GM12878 (cell line): ENCODE measurements at regions not wholly inside any gene's neighbourhood (a gene's known extent, or its start where the extent isn't known, plus 50 kb on each side); places are given as distances from the start of the nearest gene placed in this dataset.

Experiments
- ATAC-seq: fragments of 200-7000 bp; cut with Tn5 transposase; 3 replicates; pipeline ENCODE4 v1.9.1; 2020; ENCODE audit warnings: mild to moderate bottlenecking, moderate library complexity
- BruUV-seq: library from RNA; stranded (reverse); fragments of 400-500 nt; replicated peaks from 2 replicates; lab custom pipeline; 2021; lab: Mats Ljungman, UMichigan
- CTCF ChIA-PET: fragments of 300-600 bp; sonication (Branson Sonifier 250); formaldehyde crosslinking; extraction: SDS; loops from one replicate; lab custom pipeline; 2021; ENCODE audit warnings: inconsistent platforms; lab: Yijun Ruan, JAX
- POLR2A ChIA-PET: fragments of 350-600 bp; formaldehyde crosslinking; extraction: SDS; loops from one replicate; lab custom pipeline; 2021; ENCODE audit warnings: inconsistent platforms; lab: Charles Lee
- RAD21 ChIA-PET: fragments of 300-600 bp; sonication (Branson Sonifier 250); formaldehyde crosslinking; loops from one replicate; lab custom pipeline; 2023; ENCODE audit warnings: antibody characterized with exemption; ENCODE audit not compliant: unreplicated experiment; lab: Charles Lee
- SMC1A ChIA-PET: fragments of 300-600 bp; sonication (Branson Sonifier 250); formaldehyde crosslinking; loops from one replicate; lab custom pipeline; 2023; ENCODE audit not compliant: unreplicated experiment, uncharacterized antibody; lab: Charles Lee
- DNase-seq: peaks from one replicate; pipeline ENCODE4 v3.0.0-alpha.2; 2011; ENCODE audit warnings: low read depth, low spot score
- FAIRE-seq: peaks from 3 replicates; lab custom pipeline; 2011; peaks lifted over from hg19 to GRCh38; lab: Jason Lieb, UNC
- H2AFZ ChIP-seq: 2 replicates; pipeline ENCODE4 v1.6.0; 2011; ENCODE audit warnings: low read depth, low read length, control low read depth; ENCODE audit not compliant: control insufficient read depth
- H3K27ac ChIP-seq: 2 replicates; pipeline ENCODE4 v1.5.1; 2011; ENCODE audit warnings: control low read depth; ENCODE audit not compliant: control insufficient read depth, insufficient read depth
- H3K27me3 ChIP-seq, 2 experiments: replicated peaks in 1 of 2; 2 replicates each; pipeline versions ENCODE4 v1.6.0 to v1.6.1; 2011; ENCODE audit warnings: low read length in 1 of 2; ENCODE audit not compliant: control insufficient read depth in 2 of 2, insufficient read depth in 2 of 2
- H3K36me3 ChIP-seq, 2 experiments: 2 replicates each; pipeline ENCODE4 v1.5.1; 2011; ENCODE audit warnings: low read length in 1 of 2; ENCODE audit not compliant: control insufficient read depth in 2 of 2, insufficient read depth in 2 of 2
- H3K4me1 ChIP-seq: 2 replicates; pipeline ENCODE4 v1.6.1; 2011; ENCODE audit warnings: mild to moderate bottlenecking, low read length, moderate library complexity, mixed read lengths; ENCODE audit not compliant: control insufficient read depth, insufficient read depth
- H3K4me2 ChIP-seq: 2 replicates; pipeline ENCODE4 v1.6.0; 2011; ENCODE audit warnings: control low read depth; ENCODE audit not compliant: control insufficient read depth, insufficient read depth
- H3K4me3 ChIP-seq: fragments of 200-600 bp; sonication (generic); 2 replicates; pipeline ENCODE4 v1.5.1; 2016
- H3K79me2 ChIP-seq: 2 replicates; pipeline ENCODE4 v1.6.0; 2011; ENCODE audit warnings: low read length; ENCODE audit not compliant: control insufficient read depth, insufficient read depth
- H3K9ac ChIP-seq: 2 replicates; pipeline ENCODE4 v1.8.0; 2011; ENCODE audit warnings: low read length, control low read depth, mixed read lengths; ENCODE audit not compliant: control insufficient read depth, insufficient read depth
- H3K9me3 ChIP-seq: replicated peaks from 3 replicates; pipeline ENCODE4 v1.5.1; 2011; ENCODE audit warnings: mild to moderate bottlenecking, low read length; ENCODE audit not compliant: control insufficient read depth, insufficient read depth
- H4K20me1 ChIP-seq: 2 replicates; pipeline ENCODE4 v1.6.0; 2011; ENCODE audit not compliant: control insufficient read depth, insufficient read depth
- ASH2L ChIP-seq: fragments of 300-600, 200-600 bp; sonication (generic); IDR thresholded peaks from 2 replicates; pipeline ENCODE4 v1.6.1; 2017; ENCODE audit warnings: low read depth, mild to moderate bottlenecking, borderline replicate concordance
- BACH1 ChIP-seq: fragments of 450-650 bp; IDR thresholded peaks from 2 replicates; pipeline ENCODE4 v1.6.1; 2017; ENCODE audit warnings: mild to moderate bottlenecking, borderline replicate concordance
- BCL11A ChIP-seq: IDR thresholded peaks from 2 replicates; pipeline ENCODE4 v1.6.1; 2011; ENCODE audit warnings: low read depth, low read length
- CHD2 ChIP-seq: IDR thresholded peaks from 2 replicates; pipeline ENCODE4 v1.6.1; 2011; ENCODE audit warnings: low read depth, low read length, improper control_type of control experiment, borderline replicate concordance
- CTCF ChIP-seq, 3 experiments: IDR thresholded peaks in 2 of 3; conservative IDR thresholded peaks in 1 of 3; 2 replicates each; pipeline ENCODE4 v1.5.1; 2011; ENCODE audit warnings: low read depth in 3 of 3, low read length in 3 of 3, mild to moderate bottlenecking in 3 of 3, control low read depth in 2 of 3, moderate library complexity in 2 of 3, inconsistent platforms in 1 of 3, mixed read lengths in 1 of 3; ENCODE audit not compliant: control insufficient read depth in 2 of 3, insufficient read depth in 1 of 3; ENCODE audit errors: extremely low read depth in 1 of 3
- E2F8 ChIP-seq: fragments of 450-650 bp; IDR thresholded peaks from 2 replicates; pipeline ENCODE4 v1.6.1; 2018; ENCODE audit warnings: mild to moderate bottlenecking, low read depth, moderate library complexity; ENCODE audit not compliant: partially characterized antibody
- HDAC6 ChIP-seq: fragments of 200-600 bp; sonication (generic); IDR thresholded peaks from one replicate; pipeline ENCODE4 v1.8.0; 2017; ENCODE audit warnings: antibody characterized with exemption; ENCODE audit not compliant: unreplicated experiment
- HSF1 ChIP-seq: fragments of 150-350 bp; IDR thresholded peaks from 2 replicates; pipeline ENCODE4 v1.6.1; 2014; ENCODE audit warnings: mild to moderate bottlenecking, low read depth, low read length
- MTA2 ChIP-seq: fragments of 450-650 bp; IDR thresholded peaks from 2 replicates; pipeline ENCODE4 v1.6.1; 2016; ENCODE audit warnings: low read depth, mild to moderate bottlenecking, moderate library complexity
- MYB ChIP-seq: fragments of 150-350 bp; IDR thresholded peaks from 2 replicates; pipeline ENCODE4 v1.6.1; 2014; ENCODE audit warnings: mild to moderate bottlenecking, low read depth, low read length, borderline replicate concordance
- POU2F2 ChIP-seq: IDR thresholded peaks from 3 replicates; pipeline ENCODE4 v1.6.1; 2011; ENCODE audit warnings: low read depth, mild to moderate bottlenecking, low read length, borderline replicate concordance
- ZNF592 ChIP-seq: fragments of 450-650 bp; IDR thresholded peaks from 2 replicates; pipeline ENCODE4 v1.6.1; 2017; ENCODE audit warnings: mild to moderate bottlenecking, moderate library complexity
- ZZZ3 ChIP-seq: IDR thresholded peaks from 2 replicates; pipeline ENCODE4 v1.6.1; 2011; ENCODE audit warnings: low read depth; ENCODE audit not compliant: control insufficient read depth, insufficient read length
- WGBS: methylation state at CpG from one replicate; pipeline ENCODE4 v1.1.6; 2016; ENCODE audit warnings: low lambda C conversion rate; ENCODE audit not compliant: insufficient replicate concordance, insufficient coverage; ENCODE audit errors: missing lambda C conversion rate; 5-methylcytosine and 5-hydroxymethylcytosine counted together
- in situ Hi-C: fragments of 300-500 bp; cut with MboI; formaldehyde crosslinking; loops from 9 replicates; pipeline ENCODE4 v1.14.3; 2018; ENCODE audit warnings: mixed read lengths
- intact Hi-C: fragments of 100-400 bp; cut with micrococcal nuclease; formaldehyde crosslinking; loops from one replicate; pipeline ENCODE4 v1.14.2; 2022; ENCODE audit not compliant: unreplicated experiment

GRCh38 chr2:38180754-38181153 lies 104.8 kb upstream of the CYP1B1 start:
- FAIRE-seq = no peak
- in situ Hi-C loops = no loop called here
- CTCF ChIA-PET = interaction anchor here (1.1 to 1.6 kb wide), 2 partner anchors 9 to 94 kb away, joined by 4 to 5 read pairs; no protein-coding TSS in a partner anchor
- no peak for TF ChIP-seq HSF1
- TF ChIP-seq E2F8 = no peak
- no peak for TF ChIP-seq MTA2
- no peak for TF ChIP-seq BACH1
- no peak for TF ChIP-seq CHD2
- no peak for TF ChIP-seq ASH2L
- no peak for TF ChIP-seq BCL11A
- TF ChIP-seq CTCF (IDR thresholded peaks at IDR 0.05 in 2 of 3, conservative IDR thresholded peaks at IDR 0.05 in 1 of 3; ENCODE audit: control insufficient read depth in 2 of 3, extremely low read depth in 1 of 3, insufficient read depth in 1 of 3, low read depth in 3 of 3, low read length in 3 of 3) = no peak
- TF ChIP-seq POU2F2 = no peak
- TF ChIP-seq ZNF592 = no peak
- no peak for TF ChIP-seq HDAC6
- TF ChIP-seq MYB = no peak
- no peak for TF ChIP-seq ZZZ3

More at GRCh38 chr2:38180754-38181153, 104.8 kb upstream of the CYP1B1 start:
- H2AFZ ChIP-seq = no peak overlapping the region
- H3K27ac ChIP-seq = no peak overlapping the region
- SMC1A ChIA-PET = interaction anchor here (1.2 to 1.8 kb wide), 3 partner anchors 14 to 94 kb away, joined by 4 to 6 read pairs (median 5); no protein-coding TSS in a partner anchor
- H3K27me3 ChIP-seq = no peaks in the 10 kb centered on the region
- no peak overlapping the region for H3K4me2 ChIP-seq
- H3K4me3 ChIP-seq = no peak overlapping the region
- BruUV-seq = no TSS peak
- RAD21 ChIA-PET = no interaction called here
- H3K36me3 ChIP-seq = no peaks in the 10 kb centered on the region
- H3K79me2 ChIP-seq = no peaks in the 10 kb centered on the region
- WGBS = 37% methylated on average over 3 of the region's 3 CpGs
- no peak for DNase-seq
- no peak overlapping the region for H3K9ac ChIP-seq
- ATAC-seq = no peak
- peaks cover 28% of the 10 kb centered on the region for H3K4me1 ChIP-seq
- no peaks in the 10 kb centered on the region for H4K20me1 ChIP-seq
- peaks cover 7% of the 10 kb centered on the region; the same call in 2 of the 3 replicates for H3K9me3 ChIP-seq
- POLR2A ChIA-PET = interaction anchor here (0.5 kb wide), 1 partner anchor 130 kb away, joined by 6 read pairs; no protein-coding TSS in a partner anchor
- intact Hi-C loops = loop anchor here (10.0 kb wide), 1 partner anchor 786 kb away; no protein-coding TSS in a partner anchor
